Endodermal cell (in vitro differentiated cells): ENCODE measurements at regions not wholly inside any gene's neighbourhood (a gene's known extent, or its start where the extent isn't known, plus 50 kb on each side); places are given as distances from the start of the nearest gene placed in this dataset.

Experiments used
- DNase-seq: peaks from one replicate; pipeline ENCODE4 v3.0.0-alpha.2; 2017
- H3K27ac ChIP-seq: 2 replicates; pipeline ENCODE4 v1.5.1; 2013; ENCODE audit warnings: mild to moderate bottlenecking, low read depth, low read length, moderate library complexity
- H3K27me3 ChIP-seq: 2 replicates; pipeline ENCODE4 v1.6.1; 2013; ENCODE audit warnings: mild to moderate bottlenecking, low read length, moderate library complexity; ENCODE audit not compliant: insufficient read depth, control insufficient read depth, poor library complexity, severe bottlenecking
- H3K36me3 ChIP-seq: 2 replicates; pipeline ENCODE4 v1.7.0; 2013; ENCODE audit warnings: mild to moderate bottlenecking, low read length, moderate library complexity; ENCODE audit not compliant: control insufficient read depth, insufficient read depth
- H3K4me1 ChIP-seq: one replicate; pipeline ENCODE4 v1.7.0; 2013; ENCODE audit warnings: low read length; ENCODE audit not compliant: control insufficient read depth, insufficient read depth
- H3K4me3 ChIP-seq: 2 replicates; pipeline ENCODE4 v1.5.1; 2013; ENCODE audit warnings: mild to moderate bottlenecking, low read length, moderate library complexity
- H3K9ac ChIP-seq: 2 replicates; pipeline ENCODE4 v1.6.1; 2013; ENCODE audit warnings: mild to moderate bottlenecking, low read length, moderate library complexity; ENCODE audit not compliant: poor library complexity, severe bottlenecking; ENCODE audit errors: extremely low read depth
- H3K9me3 ChIP-seq: 2 replicates; pipeline ENCODE4 v1.6.1; 2013; ENCODE audit warnings: mild to moderate bottlenecking, low read length, moderate library complexity; ENCODE audit not compliant: control insufficient read depth
- H3K27ac Mint-ChIP-seq: 2 replicates; pipeline ENCODE4 v1.8.0; 2020; ENCODE audit warnings: mixed read lengths
- H3K27me3 Mint-ChIP-seq: 2 replicates; pipeline ENCODE4 v1.8.0; 2021; ENCODE audit warnings: mild to moderate bottlenecking, mixed read lengths; ENCODE audit not compliant: insufficient read depth
- H3K36me3 Mint-ChIP-seq: 2 replicates; pipeline ENCODE4 v1.8.0; 2020; ENCODE audit warnings: low read depth, mixed read lengths
- H3K4me1 Mint-ChIP-seq: 2 replicates; pipeline ENCODE4 v1.8.0; 2020; ENCODE audit warnings: mixed read lengths
- H3K4me3 Mint-ChIP-seq: 2 replicates; pipeline ENCODE4 v1.8.0; 2020; ENCODE audit warnings: mild to moderate bottlenecking, moderate library complexity, mixed read lengths
- H3K9me3 Mint-ChIP-seq: 2 replicates; pipeline ENCODE4 v1.8.0; 2020; ENCODE audit warnings: mild to moderate bottlenecking, mixed read lengths
- CTCF ChIP-seq: fragments of 200-600 bp; sonication (generic); conservative IDR thresholded peaks from 2 replicates; pipeline ENCODE4 v1.5.0; 2021; ENCODE audit warnings: antibody characterized with exemption, mild to moderate bottlenecking
- WGBS, 2 experiments: methylation state at CpG; one replicate each; pipeline versions ENCODE4 v1.1.5 to v1.1.7; 2013; ENCODE audit warnings: missing lambda C conversion rate in 2 of 2, mixed read lengths in 1 of 2; ENCODE audit not compliant: insufficient coverage in 1 of 2, insufficient read length in 1 of 2; 5-methylcytosine and 5-hydroxymethylcytosine counted together

- Histone ChIP-seq H3K27ac (no peak overlapping the region), H3K4me3 (no peak overlapping the region), H3K9me3 (peaks cover 5% of the 10 kb centered on the region), H3K9ac (no peak overlapping the region), H3K4me1 (peaks cover 6% of the 10 kb centered on the region), H3K27me3 (no peaks in the 10 kb centered on the region), H3K36me3 (no peaks in the 10 kb centered on the region)
- WGBS, 2 experiments, result 85 to 90% methylated on average over 3 to 8 of the region's 8 CpGs
- no peak for DNase-seq
- Mint-ChIP-seq H3K27ac (peak overlapping the region; percentile 74), H3K27me3 (peaks cover 1% of the 10 kb centered on the region), H3K36me3 (no peaks in the 10 kb centered on the region), H3K4me3 (no peak overlapping the region), H3K4me1 (peaks cover 46% of the 10 kb centered on the region), H3K9me3 (peaks cover 10% of the 10 kb centered on the region)
- no peak for TF ChIP-seq CTCF
Measured at GRCh38 chr11:62046568-62047100, 77.2 kb upstream of the INCENP start.

- H3K27me3 ChIP-seq, result no peaks in the 10 kb centered on the region
- H3K9me3 ChIP-seq, result peaks cover 4% of the 10 kb centered on the region
- H3K27ac Mint-ChIP-seq, result no peak overlapping the region
- H3K36me3 Mint-ChIP-seq, result no peaks in the 10 kb centered on the region
- peaks cover 1% of the 10 kb centered on the region for H3K27me3 Mint-ChIP-seq
- no peak for DNase-seq
- H3K4me3 ChIP-seq, result no peak overlapping the region
- no peaks in the 10 kb centered on the region for H3K36me3 ChIP-seq
- H3K9ac ChIP-seq, result no peak overlapping the region
- no peak overlapping the region for H3K4me3 Mint-ChIP-seq
- no peak overlapping the region for H3K27ac ChIP-seq
- peaks cover 6% of the 10 kb centered on the region for H3K9me3 Mint-ChIP-seq
- no peak for TF ChIP-seq CTCF
- peaks cover 6% of the 10 kb centered on the region for H3K4me1 ChIP-seq
- H3K4me1 Mint-ChIP-seq, result peaks cover 46% of the 10 kb centered on the region
- 96% methylated on average over 7 to 8 of the region's 8 CpGs for WGBS, 2 experiments
Measured at GRCh38 chr11:62044639-62045121, 77.2 kb upstream of the FTH1 start.

GRCh38 chr11:62035293-62035692 lies 67.9 kb upstream of the FTH1 start:
- Histone ChIP-seq H3K4me1 (no peaks in the 10 kb centered on the region), H3K27me3 (no peaks in the 10 kb centered on the region), H3K36me3 (no peaks in the 10 kb centered on the region), H3K9me3 (no peaks in the 10 kb centered on the region), H3K4me3 (no peak overlapping the region), H3K27ac (no peak overlapping the region), H3K9ac (no peak overlapping the region)
- Mint-ChIP-seq H3K27me3 (no peaks in the 10 kb centered on the region), H3K4me3 (no peak overlapping the region), H3K4me1 (peaks cover 5% of the 10 kb centered on the region), H3K27ac (no peak overlapping the region), H3K36me3 (no peaks in the 10 kb centered on the region), H3K9me3 (peaks cover 2% of the 10 kb centered on the region)
- DNase-seq, result no peak
- no peak for TF ChIP-seq CTCF
